GM12874 (cell line): ENCODE measurements at regions not wholly inside any gene's neighbourhood (a gene's known extent, or its start where the extent isn't known, plus 50 kb on each side); places are given as distances from the start of the nearest gene placed in this dataset.

Experiments
- CTCF ChIP-seq: IDR thresholded peaks from 2 replicates; pipeline ENCODE4 v1.5.1; 2011; ENCODE audit warnings: low read depth, mild to moderate bottlenecking, control low read depth, low read length, moderate library complexity; ENCODE audit not compliant: insufficient read depth

GRCh38 chr12:30463636-30464035, 232.0 kb downstream of the IPO8 start:
- TF ChIP-seq CTCF: no peak

GRCh38 chr12:30462249-30462648, 233.4 kb downstream of the IPO8 start:
- TF ChIP-seq CTCF: no peak

GRCh38 chr12:30461026-30461615, 234.5 kb downstream of the IPO8 start:
- no peak for TF ChIP-seq CTCF

- TF ChIP-seq CTCF: no peak
Measured at GRCh38 chr12:30458453-30458852, 237.2 kb downstream of the IPO8 start.

- TF ChIP-seq CTCF: no peak
Measured at GRCh38 chr12:30457621-30458289, 237.9 kb downstream of the IPO8 start.

- TF ChIP-seq CTCF: no peak
Measured at GRCh38 chr12:30450872-30451271, 244.8 kb downstream of the IPO8 start.

- TF ChIP-seq CTCF: no peak
Measured at GRCh38 chr12:30450226-30450625, 245.4 kb downstream of the IPO8 start.
